GM21528 (cell line): ENCODE measurements at regions not wholly inside any gene's neighbourhood (a gene's known extent, or its start where the extent isn't known, plus 50 kb on each side); places are given as distances from the start of the nearest gene placed in this dataset.
"Not testable (repeated sequence)": the region's sequence is repeated elsewhere in the genome, so short reads cannot be mapped to it uniquely, and the experiment has no call there.

Experiments
- ATAC-seq: cut with Tn5 transposase; IDR thresholded peaks from one replicate; pipeline ENCODE4 v1.9.1; 2021; ENCODE audit warnings: mild to moderate bottlenecking, moderate library complexity; ENCODE audit not compliant: unreplicated experiment, low FRiP score

GRCh38 chr20:47850146-47850545, 64.9 kb upstream of the SULF2 start:
- ATAC-seq, result no peak

GRCh38 chr20:47849596-47849995, 64.3 kb upstream of the SULF2 start:
- no peak for ATAC-seq

GRCh38 chr20:47849006-47849405, 63.7 kb upstream of the SULF2 start:
- no peak for ATAC-seq

GRCh38 chr20:47848534-47848933, 63.3 kb upstream of the SULF2 start:
- ATAC-seq, result not testable (repeated sequence)

GRCh38 chr20:47847884-47848485, 62.7 kb upstream of the SULF2 start:
- ATAC-seq, result no peak

- ATAC-seq, result not testable (repeated sequence)
Measured at GRCh38 chr20:47847220-47847619, 61.9 kb upstream of the SULF2 start.

GRCh38 chr20:47846651-47847050, 61.4 kb upstream of the SULF2 start:
- not testable (repeated sequence) for ATAC-seq

GRCh38 chr20:47845382-47845977, 60.2 kb upstream of the SULF2 start:
- ATAC-seq, result not testable (repeated sequence)

- not testable (repeated sequence) for ATAC-seq
Measured at GRCh38 chr20:47844568-47844906, 59.3 kb upstream of the SULF2 start.

- no peak for ATAC-seq
Measured at GRCh38 chr20:47843886-47844567, 58.7 kb upstream of the SULF2 start.

GRCh38 chr20:47842950-47843349, 57.7 kb upstream of the SULF2 start:
- ATAC-seq, result not testable (repeated sequence)

- not testable (repeated sequence) for ATAC-seq
Measured at GRCh38 chr20:47842004-47842403, 56.7 kb upstream of the SULF2 start.

- ATAC-seq, result not testable (repeated sequence)
Measured at GRCh38 chr20:47836256-47836817, 51.1 kb upstream of the SULF2 start.
